A549 (cell line): ENCODE measurements at regions not wholly inside any gene's neighbourhood (a gene's known extent, or its start where the extent isn't known, plus 50 kb on each side); places are given as distances from the start of the nearest gene placed in this dataset.

Source experiments
- CBX2 ChIP-seq: fragments of 200-600 bp; sonication (generic); IDR thresholded peaks from 2 replicates; pipeline ENCODE4 v1.6.1; 2016; ENCODE audit warnings: low read depth, mild to moderate bottlenecking, borderline replicate concordance
- CTCF ChIP-seq: fragments of >200 bp; sonication (Bioruptor Twin); formaldehyde crosslinking; IDR thresholded peaks from 3 replicates; pipeline ENCODE4 v1.5.1; 2016
- EP300 ChIP-seq, 2 experiments: fragments of >200 bp; sonication (Bioruptor Twin); formaldehyde crosslinking; IDR thresholded peaks; 2 replicates in 1 of 2; 3 replicates in 1 of 2; pipeline ENCODE4 v1.6.1; 2016 to 2017
- HMGXB4 ChIP-seq: fragments of 250-450 bp; sonication (Bioruptor Pico); IDR thresholded peaks from 2 replicates; pipeline ENCODE4 v1.5.0; 2021; ENCODE audit warnings: mild to moderate bottlenecking, moderate library complexity, borderline replicate concordance
- NR3C1 ChIP-seq: fragments of >200 bp; sonication (Bioruptor Twin); formaldehyde crosslinking; IDR thresholded peaks from 3 replicates; pipeline ENCODE4 v1.6.1; 2017
- POLR2A ChIP-seq: IDR thresholded peaks from 2 replicates; pipeline ENCODE4 v1.6.1; 2012; ENCODE audit warnings: mild to moderate bottlenecking, low read length
- RFX5 ChIP-seq: fragments of 450-650 bp; IDR thresholded peaks from 2 replicates; pipeline ENCODE4 v1.7.1; 2014; ENCODE audit warnings: antibody characterized with exemption, mild to moderate bottlenecking, moderate library complexity
- SREBF2 ChIP-seq: fragments of 450-650 bp; IDR thresholded peaks from 2 replicates; pipeline ENCODE4 v1.6.1; 2014; ENCODE audit warnings: mild to moderate bottlenecking, moderate library complexity

- TF ChIP-seq POLR2A: no peak
- TF ChIP-seq CTCF: no peak
- no peak for TF ChIP-seq HMGXB4 (CRISPR knock-in tag)
- TF ChIP-seq RFX5: no peak
- TF ChIP-seq CBX2: no peak
- TF ChIP-seq NR3C1: no peak
- TF ChIP-seq EP300 (IDR thresholded peaks at IDR 0.05): no peak
- no peak for TF ChIP-seq SREBF2
Observed at GRCh38 chr11:112538534-112539280, 278.0 kb upstream of the PLET1 start.
